HCT116 (cell line): ENCODE measurements at regions not wholly inside any gene's neighbourhood (a gene's known extent, or its start where the extent isn't known, plus 50 kb on each side); places are given as distances from the start of the nearest gene placed in this dataset.

Experiments
- ATAC-seq: fragments of 200-7000 bp; cut with Tn5 transposase; 2 replicates; pipeline ENCODE4 v1.9.1; 2020; ENCODE audit warnings: mild to moderate bottlenecking, moderate library complexity
- BruUV-seq: library from RNA; stranded (reverse); fragments of 400-500 nt; replicated peaks from 2 replicates; lab custom pipeline; 2021; lab: Mats Ljungman, UMichigan
- CTCF ChIA-PET: fragments of 300-600 bp; sonication (Branson Sonifier 250); formaldehyde crosslinking; loops from one replicate; lab custom pipeline; 2021; ENCODE audit warnings: antibody characterized with exemption; lab: Charles Lee
- POLR2A ChIA-PET: fragments of 300-600, 350-600 bp; sonication (Branson Sonifier 250); formaldehyde crosslinking; loops from one replicate; lab custom pipeline; 2021; ENCODE audit warnings: antibody characterized with exemption; lab: Charles Lee
- RAD21 ChIA-PET, 2 experiments: fragments of 300-600 bp; sonication (Branson Sonifier 250); formaldehyde crosslinking; loops; one replicate each; lab custom pipeline; 2023; ENCODE audit warnings: low total read pairs in 2 of 2; ENCODE audit not compliant: uncharacterized antibody in 2 of 2, unreplicated experiment in 2 of 2, low non-redundant PET in 1 of 2; lab: Charles Lee
- DNase-seq: peaks from one replicate; pipeline ENCODE4 v3.0.0-alpha.2; 2010; ENCODE audit warnings: low read depth, low spot score
- H2AFZ ChIP-seq: fragments of 200-600 bp; shearing (Covaris generic), sonication (generic); 2 replicates; pipeline ENCODE4 v1.6.1; 2017; ENCODE audit warnings: low read depth, mixed run types, mixed read lengths, antibody characterized with exemption, low read length; ENCODE audit not compliant: poor library complexity, severe bottlenecking
- H3K27ac ChIP-seq: 2 replicates; pipeline ENCODE4 v1.5.1; 2012; ENCODE audit warnings: low read depth, low read length
- H3K27me3 ChIP-seq: fragments of 200-600 bp; sonication (generic); 2 replicates; pipeline ENCODE4 v1.6.1; 2016; ENCODE audit warnings: mixed run types, low read length, mixed read lengths; ENCODE audit not compliant: insufficient read depth
- H3K36me3 ChIP-seq, 2 experiments: fragments of 200-500 bp in 1 of 2; fragments of 200-600 bp in 1 of 2; sonication (Bioruptor generic) in 1 of 2; sonication (generic) in 1 of 2; 2 replicates each; pipeline versions ENCODE4 v1.5.1 to v1.6.1; 2014 to 2016; ENCODE audit warnings: low read length in 2 of 2, inconsistent platforms in 1 of 2, mixed read lengths in 1 of 2, mixed run types in 1 of 2; ENCODE audit not compliant: insufficient read depth in 2 of 2, control insufficient read depth in 1 of 2
- H3K4me1 ChIP-seq, 2 experiments: fragments of 200-600 bp in 1 of 2; sonication (generic) in 1 of 2; 2 replicates each; pipeline versions ENCODE4 v1.5.1 to v1.6.1; 2012 to 2017; ENCODE audit warnings: low read length in 2 of 2, inconsistent platforms in 1 of 2, mild to moderate bottlenecking in 1 of 2, mixed read lengths in 1 of 2, mixed run types in 1 of 2, moderate library complexity in 1 of 2; ENCODE audit not compliant: insufficient read depth in 2 of 2, control insufficient read depth in 1 of 2
- H3K4me2 ChIP-seq: fragments of 200-600 bp; sonication (generic); 2 replicates; pipeline ENCODE4 v1.6.1; 2017; ENCODE audit warnings: mixed run types, low read length, mixed read lengths
- H3K4me3 ChIP-seq, 2 experiments: fragments of 200-600 bp in 1 of 2; sonication (generic) in 1 of 2; replicated peaks in 1 of 2; 2 replicates each; pipeline ENCODE4 v1.5.1; 2011 to 2016; ENCODE audit warnings: low read length in 2 of 2, control low read depth in 1 of 2, low read depth in 1 of 2, mild to moderate bottlenecking in 1 of 2, mixed read lengths in 1 of 2, mixed run types in 1 of 2
- H3K79me2 ChIP-seq: fragments of 200-600 bp; sonication (generic); 2 replicates; pipeline ENCODE4 v1.6.1; 2017; ENCODE audit warnings: mild to moderate bottlenecking, mixed run types, low read length, moderate library complexity, mixed read lengths; ENCODE audit not compliant: insufficient read depth
- H3K9ac ChIP-seq: fragments of 200-600 bp; sonication (generic); 2 replicates; pipeline ENCODE4 v1.6.1; 2016; ENCODE audit warnings: low read length, mixed read lengths
- H3K9me2 ChIP-seq: fragments of 200-600 bp; sonication (generic), shearing (Covaris generic); 2 replicates; pipeline ENCODE4 v1.6.1; 2017; ENCODE audit warnings: mixed run types, mild to moderate bottlenecking, moderate library complexity; ENCODE audit not compliant: insufficient read depth
- H3K9me3 ChIP-seq, 2 experiments: fragments of 200-500 bp in 1 of 2; fragments of 200-600 bp in 1 of 2; sonication (Bioruptor generic) in 1 of 2; sonication (generic) in 1 of 2; 2 replicates each; pipeline ENCODE4 v1.6.1; 2014 to 2017; ENCODE audit warnings: low read length in 2 of 2, mixed read lengths in 2 of 2, inconsistent platforms in 1 of 2, low read depth in 1 of 2, mild to moderate bottlenecking in 1 of 2, mixed run types in 1 of 2, moderate library complexity in 1 of 2; ENCODE audit not compliant: control insufficient read depth in 1 of 2, insufficient read depth in 1 of 2
- H4K20me1 ChIP-seq: fragments of 200-600 bp; sonication (generic), shearing (Covaris generic); 2 replicates; pipeline ENCODE4 v1.6.1; 2017; ENCODE audit warnings: mixed run types, mild to moderate bottlenecking, moderate library complexity; ENCODE audit not compliant: insufficient read depth
- CEBPB ChIP-seq: IDR thresholded peaks from 2 replicates; pipeline ENCODE4 v1.6.1; 2012; ENCODE audit warnings: low read depth
- EGR1 ChIP-seq: IDR thresholded peaks from 2 replicates; pipeline ENCODE4 v1.6.1; 2012; ENCODE audit warnings: low read depth
- ELF1 ChIP-seq: IDR thresholded peaks from 2 replicates; pipeline ENCODE4 v1.6.1; 2012; ENCODE audit warnings: low read depth, borderline replicate concordance
- EZH2phosphoT487 ChIP-seq: fragments of 200-600 bp; IDR thresholded peaks from 2 replicates; pipeline ENCODE4 v1.6.1; 2018; ENCODE audit warnings: antibody characterized with exemption, borderline replicate concordance
- FOSL1 ChIP-seq: IDR thresholded peaks from 2 replicates; pipeline ENCODE4 v1.6.1; 2012; ENCODE audit warnings: low read depth
- POLR2A ChIP-seq: IDR thresholded peaks from 2 replicates; pipeline ENCODE4 v1.7.0; 2011; ENCODE audit warnings: borderline replicate concordance; ENCODE audit not compliant: insufficient read depth, insufficient read length; ENCODE audit errors: extremely low read depth
- RAD21 ChIP-seq: IDR thresholded peaks from 2 replicates; pipeline ENCODE4 v1.6.1; 2012; ENCODE audit warnings: low read depth, mild to moderate bottlenecking
- YY1 ChIP-seq: IDR thresholded peaks from 2 replicates; pipeline ENCODE4 v1.6.1; 2011; ENCODE audit warnings: low read length, low read depth, moderate library complexity, mild to moderate bottlenecking; ENCODE audit not compliant: insufficient replicate concordance; ENCODE audit errors: extremely low read depth
- ZNF274 ChIP-seq: fragments of 200-500 bp; sonication (Bioruptor generic); IDR thresholded peaks from 2 replicates; pipeline ENCODE4 v1.6.1; 2014; ENCODE audit warnings: mild to moderate bottlenecking, low read depth, low read length, inconsistent platforms
- intact Hi-C: fragments of 100-400 bp; cut with micrococcal nuclease; formaldehyde crosslinking; loops from 2 replicates; pipeline ENCODE4 v1.10.0; 2022
- TF ChIP-seq, protein P1 (sequence below): IDR thresholded peaks from 2 replicates; pipeline ENCODE4 v1.6.1; 2012

DNA sequence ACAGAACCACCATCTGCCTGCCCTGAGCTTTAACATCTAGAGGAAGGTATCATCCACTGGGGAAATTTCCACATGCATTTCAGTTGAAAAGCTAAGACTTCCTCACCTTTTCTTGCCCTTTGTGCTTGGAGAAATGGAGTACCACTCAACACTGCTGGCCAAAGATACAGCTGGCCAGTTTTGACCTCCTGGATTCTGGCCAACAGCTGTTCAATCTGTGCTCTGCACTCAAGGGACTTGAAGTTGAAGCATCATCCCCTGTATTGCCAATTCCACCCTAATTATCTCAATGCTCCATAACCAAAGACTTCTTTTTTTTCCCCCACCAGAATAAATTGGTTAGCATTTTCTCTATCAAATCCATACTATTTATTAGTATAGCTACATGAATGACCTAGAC, 70.4 kb upstream of the PRDM9 start:
- POLR2A ChIA-PET: no interaction called here

GRCh38 chr5:23433534-23434315, 73.7 kb upstream of the PRDM9 start:
- H3K27me3 ChIP-seq: no peaks in the 10 kb centered on the region
- no peaks in the 10 kb centered on the region for H4K20me1 ChIP-seq
- H3K9me3 ChIP-seq: peaks cover 0 to 19% of the 10 kb centered on the region in 2 experiments; a peak in 2 of 4 replicates
- TF ChIP-seq ELF1: no peak
- no peaks in the 10 kb centered on the region for H3K36me3 ChIP-seq
- POLR2A ChIA-PET: no interaction called here
- RAD21 ChIA-PET: no interaction called here
- H3K27ac ChIP-seq: no peak overlapping the region
- intact Hi-C loops: no loop called here
- H3K9ac ChIP-seq: no peak overlapping the region
- CTCF ChIA-PET: no interaction called here
- ATAC-seq (no peak), DNase-seq (no peak)
- H3K4me1 ChIP-seq: no peaks in the 10 kb centered on the region
- H3K4me3 ChIP-seq: no peak overlapping the region
- H2AFZ ChIP-seq: no peak overlapping the region
- H3K4me2 ChIP-seq: no peak overlapping the region
- no peaks in the 10 kb centered on the region for H3K79me2 ChIP-seq
- BruUV-seq: no TSS peak
- H3K9me2 ChIP-seq: no peaks in the 10 kb centered on the region

More for the DNA sequence above, 70.4 kb upstream of the PRDM9 start:
- no peak overlapping the region for H3K27ac ChIP-seq
- RAD21 ChIA-PET: no interaction called here
- DNase-seq (no peak), ATAC-seq (no peak)
- TF ChIP-seq EGR1: no peak
- no peak for TF ChIP-seq POLR2A
- TF ChIP-seq CEBPB: no peak
- TF ChIP-seq, protein P1, sequence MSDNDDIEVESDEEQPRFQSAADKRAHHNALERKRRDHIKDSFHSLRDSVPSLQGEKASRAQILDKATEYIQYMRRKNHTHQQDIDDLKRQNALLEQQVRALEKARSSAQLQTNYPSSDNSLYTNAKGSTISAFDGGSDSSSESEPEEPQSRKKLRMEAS: no peak
- TF ChIP-seq YY1: no peak
- TF ChIP-seq RAD21: no peak
- no peak for TF ChIP-seq FOSL1
- no peak for TF ChIP-seq ZNF274
- no peak for TF ChIP-seq EZH2phosphoT487
- H2AFZ ChIP-seq: no peak overlapping the region
- H3K79me2 ChIP-seq: no peaks in the 10 kb centered on the region
- no peak overlapping the region for H3K4me3 ChIP-seq
- no peaks in the 10 kb centered on the region for H3K9me2 ChIP-seq
- no peaks in the 10 kb centered on the region for H3K27me3 ChIP-seq
- CTCF ChIA-PET: no interaction called here
- H3K4me1 ChIP-seq: no peaks in the 10 kb centered on the region
- H3K4me2 ChIP-seq: no peak overlapping the region
- H3K9ac ChIP-seq: no peak overlapping the region
- H3K36me3 ChIP-seq: no peaks in the 10 kb centered on the region
- H3K9me3 ChIP-seq: peaks cover 0 to 26% of the 10 kb centered on the region in 2 experiments; a peak in 2 of 4 replicates
- BruUV-seq: no TSS peak
- no peaks in the 10 kb centered on the region for H4K20me1 ChIP-seq
- intact Hi-C loops: no loop called here
